MM.1S (cell line): ENCODE measurements at regions not wholly inside any gene's neighbourhood (a gene's known extent, or its start where the extent isn't known, plus 50 kb on each side); places are given as distances from the start of the nearest gene placed in this dataset.

ENCODE experiments used
- DNase-seq: peaks from one replicate; pipeline ENCODE4 v3.0.0-alpha.2; 2015
- H2AFZ ChIP-seq: fragments of 300-600 bp; sonication (generic); 2 replicates; pipeline ENCODE4 v1.6.0; 2016; ENCODE audit warnings: antibody characterized with exemption, low read length
- H3F3A ChIP-seq: fragments of 300-600 bp; sonication (generic); 2 replicates; pipeline ENCODE4 v1.6.1; 2016; ENCODE audit warnings: mild to moderate bottlenecking, antibody characterized with exemption, low read length, moderate library complexity, mixed read lengths; ENCODE audit not compliant: insufficient read depth
- H3K27ac ChIP-seq: fragments of 300-600 bp; sonication (generic); 2 replicates; pipeline ENCODE4 v1.5.1; 2016; ENCODE audit warnings: mild to moderate bottlenecking, low read length
- H3K27me3 ChIP-seq: fragments of 300-600 bp; sonication (generic); replicated peaks from 2 replicates; pipeline ENCODE4 v1.6.0; 2016; ENCODE audit warnings: low read length; ENCODE audit not compliant: insufficient read depth
- H3K36me3 ChIP-seq: fragments of 300-600 bp; sonication (generic); replicated peaks from 2 replicates; pipeline ENCODE4 v1.6.1; 2016; ENCODE audit warnings: mild to moderate bottlenecking, low read length, mixed read lengths; ENCODE audit not compliant: insufficient read depth
- H3K4me1 ChIP-seq: fragments of 300-600 bp; sonication (generic); 2 replicates; pipeline ENCODE4 v1.6.1; 2016; ENCODE audit warnings: low read length, mixed read lengths
- H3K4me2 ChIP-seq: fragments of 300-600 bp; sonication (generic); 2 replicates; pipeline ENCODE4 v1.6.0; 2016; ENCODE audit warnings: low read depth, low read length
- H3K4me3 ChIP-seq: fragments of 300-600 bp; sonication (generic); 2 replicates; pipeline ENCODE4 v1.5.1; 2016; ENCODE audit warnings: low read length, mixed read lengths
- H3K79me2 ChIP-seq: fragments of 300-600 bp; sonication (generic); 2 replicates; pipeline ENCODE4 v1.6.1; 2016; ENCODE audit warnings: mixed run types, low read length, mixed read lengths
- H3K9ac ChIP-seq: fragments of 300-600 bp; sonication (generic); 2 replicates; pipeline ENCODE4 v1.6.1; 2016; ENCODE audit warnings: low read length, mixed read lengths
- H3K9me2 ChIP-seq: fragments of 300-600 bp; sonication (generic); replicated peaks from 2 replicates; pipeline ENCODE4 v1.6.1; 2016; ENCODE audit warnings: mild to moderate bottlenecking, low read length, mixed read lengths; ENCODE audit not compliant: insufficient read depth
- H3K9me3 ChIP-seq: fragments of 300-600 bp; sonication (generic); replicated peaks from 2 replicates; pipeline ENCODE4 v1.6.1; 2016; ENCODE audit warnings: mild to moderate bottlenecking, low read length, mixed read lengths; ENCODE audit not compliant: insufficient read depth
- H4K20me1 ChIP-seq: fragments of 300-600 bp; sonication (generic); 2 replicates; pipeline ENCODE4 v1.6.1; 2016; ENCODE audit warnings: mild to moderate bottlenecking, low read length, moderate library complexity, mixed read lengths; ENCODE audit not compliant: insufficient read depth
- EZH2 ChIP-seq: fragments of 300-600 bp; sonication (generic); optimal IDR thresholded peaks from 2 replicates; pipeline ENCODE3; 2017; ENCODE audit warnings: low read depth, mild to moderate bottlenecking, antibody characterized with exemption, low read length, mixed read lengths
- EZH2phosphoT487 ChIP-seq: fragments of 300-600 bp; sonication (generic); IDR thresholded peaks from 2 replicates; pipeline ENCODE4 v1.6.1; 2018; ENCODE audit warnings: antibody characterized with exemption, low read length
- TF ChIP-seq, protein P1 (sequence below): fragments of 300-600 bp; sonication (generic); IDR thresholded peaks from 2 replicates; pipeline ENCODE4 v1.5.1; 2016; ENCODE audit warnings: antibody characterized with exemption, low read length, mixed read lengths

DNA sequence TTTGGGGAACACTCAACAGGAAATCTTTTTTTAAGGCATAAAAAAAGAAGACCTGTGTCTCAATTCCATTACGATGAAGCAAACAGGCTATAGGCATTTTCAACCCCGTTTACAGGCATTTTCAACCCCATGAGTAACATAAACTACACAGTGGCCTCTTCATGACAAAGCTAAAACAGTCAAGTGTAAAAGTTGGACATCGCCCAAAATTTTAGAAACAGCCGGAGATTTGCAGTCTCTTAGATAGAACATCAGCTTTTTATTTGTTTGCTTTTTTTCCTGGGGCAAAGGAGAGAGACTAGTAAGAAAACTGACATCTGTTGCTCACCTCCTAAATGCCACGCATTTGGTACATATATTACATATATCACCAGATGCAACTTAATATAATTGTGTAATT, 173.7 kb downstream of the CMPK2 start:
- H3K4me3 ChIP-seq = no peak overlapping the region
- H3K9ac ChIP-seq = no peak overlapping the region
- H3K27me3 ChIP-seq = no peaks in the 10 kb centered on the region
- no peaks in the 10 kb centered on the region for H3K9me2 ChIP-seq
- H3K9me3 ChIP-seq = no peaks in the 10 kb centered on the region
- no peaks in the 10 kb centered on the region for H3K4me1 ChIP-seq
- H2AFZ ChIP-seq = no peak overlapping the region
- no peak overlapping the region for H3K27ac ChIP-seq
- no peak overlapping the region for H3K4me2 ChIP-seq
- no peaks in the 10 kb centered on the region for H4K20me1 ChIP-seq
- DNase-seq = no peak
- H3K79me2 ChIP-seq = no peaks in the 10 kb centered on the region
- H3K36me3 ChIP-seq = no peaks in the 10 kb centered on the region
- no peaks in the 10 kb centered on the region for H3F3A ChIP-seq
- TF ChIP-seq, protein P1, sequence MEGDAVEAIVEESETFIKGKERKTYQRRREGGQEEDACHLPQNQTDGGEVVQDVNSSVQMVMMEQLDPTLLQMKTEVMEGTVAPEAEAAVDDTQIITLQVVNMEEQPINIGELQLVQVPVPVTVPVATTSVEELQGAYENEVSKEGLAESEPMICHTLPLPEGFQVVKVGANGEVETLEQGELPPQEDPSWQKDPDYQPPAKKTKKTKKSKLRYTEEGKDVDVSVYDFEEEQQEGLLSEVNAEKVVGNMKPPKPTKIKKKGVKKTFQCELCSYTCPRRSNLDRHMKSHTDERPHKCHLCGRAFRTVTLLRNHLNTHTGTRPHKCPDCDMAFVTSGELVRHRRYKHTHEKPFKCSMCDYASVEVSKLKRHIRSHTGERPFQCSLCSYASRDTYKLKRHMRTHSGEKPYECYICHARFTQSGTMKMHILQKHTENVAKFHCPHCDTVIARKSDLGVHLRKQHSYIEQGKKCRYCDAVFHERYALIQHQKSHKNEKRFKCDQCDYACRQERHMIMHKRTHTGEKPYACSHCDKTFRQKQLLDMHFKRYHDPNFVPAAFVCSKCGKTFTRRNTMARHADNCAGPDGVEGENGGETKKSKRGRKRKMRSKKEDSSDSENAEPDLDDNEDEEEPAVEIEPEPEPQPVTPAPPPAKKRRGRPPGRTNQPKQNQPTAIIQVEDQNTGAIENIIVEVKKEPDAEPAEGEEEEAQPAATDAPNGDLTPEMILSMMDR = no peak
- TF ChIP-seq EZH2phosphoT487 = no peak
- TF ChIP-seq EZH2 = no peak

DNA sequence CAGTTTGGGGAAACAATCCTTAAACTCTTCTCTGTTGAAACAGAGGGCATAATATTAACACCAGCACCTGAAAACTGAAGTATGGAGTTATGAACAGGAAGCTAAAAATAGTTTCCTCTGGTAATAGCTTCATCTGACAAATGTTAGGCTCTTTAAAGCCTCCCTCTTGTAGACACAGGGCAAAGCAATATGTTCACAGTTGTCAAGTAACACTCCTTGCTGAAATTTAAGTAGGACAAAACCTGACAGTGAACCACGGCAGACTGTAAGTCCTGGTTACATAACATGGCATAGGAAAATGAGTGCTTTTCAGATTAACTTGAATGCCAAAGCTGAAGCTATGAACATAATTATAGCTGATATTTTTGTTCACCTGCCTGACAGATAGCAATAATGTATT, 172.9 kb downstream of the CMPK2 start:
- H3K9ac ChIP-seq = no peak overlapping the region

DNA sequence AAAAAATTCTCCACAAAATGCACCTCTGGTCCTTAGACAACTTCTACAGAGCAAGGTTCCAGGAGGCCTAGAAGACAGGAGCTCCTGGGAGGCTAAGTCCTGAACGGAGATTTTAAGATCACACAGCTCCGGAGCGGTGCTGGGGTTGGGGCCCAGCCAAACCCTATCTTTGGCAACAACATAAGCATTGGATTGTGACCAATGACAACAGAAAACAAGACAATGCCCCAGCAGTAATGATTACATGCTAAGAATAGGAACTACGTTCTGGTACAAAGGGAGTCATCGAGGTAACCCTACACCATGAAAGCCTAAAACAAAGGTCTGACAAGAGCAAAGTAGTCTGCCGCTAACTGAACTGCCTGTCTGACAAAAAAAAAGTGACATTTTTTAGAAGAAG, 171.2 kb downstream of the CMPK2 start:
- H3K9me3 ChIP-seq = no peaks in the 10 kb centered on the region
- no peak overlapping the region for H3K4me2 ChIP-seq
- no peaks in the 10 kb centered on the region for H3K27me3 ChIP-seq
- H3F3A ChIP-seq = no peaks in the 10 kb centered on the region
- no peak overlapping the region for H2AFZ ChIP-seq
- no peaks in the 10 kb centered on the region for H3K79me2 ChIP-seq
- no peaks in the 10 kb centered on the region for H3K4me1 ChIP-seq
- H3K4me3 ChIP-seq = no peak overlapping the region
- H3K9ac ChIP-seq = no peak overlapping the region
- DNase-seq = no peak
- TF ChIP-seq EZH2phosphoT487 = no peak
- TF ChIP-seq, protein P1 = no peak
- TF ChIP-seq EZH2 = no peak
- no peaks in the 10 kb centered on the region for H3K9me2 ChIP-seq
- no peak overlapping the region for H3K27ac ChIP-seq
- H3K36me3 ChIP-seq = no peaks in the 10 kb centered on the region
- no peaks in the 10 kb centered on the region for H4K20me1 ChIP-seq

More for the DNA sequence above, 172.9 kb downstream of the CMPK2 start:
- no peaks in the 10 kb centered on the region for H3K4me1 ChIP-seq
- H3F3A ChIP-seq = no peaks in the 10 kb centered on the region
- H3K9me2 ChIP-seq = no peaks in the 10 kb centered on the region
- no peaks in the 10 kb centered on the region for H4K20me1 ChIP-seq
- DNase-seq = no peak
- H3K9me3 ChIP-seq = no peaks in the 10 kb centered on the region
- no peak overlapping the region for H3K4me3 ChIP-seq
- H3K4me2 ChIP-seq = no peak overlapping the region
- H3K36me3 ChIP-seq = no peaks in the 10 kb centered on the region
- TF ChIP-seq, protein P1 = no peak
- no peak for TF ChIP-seq EZH2phosphoT487
- no peak for TF ChIP-seq EZH2
- H3K27me3 ChIP-seq = no peaks in the 10 kb centered on the region
- H3K27ac ChIP-seq = no peak overlapping the region
- no peak overlapping the region for H2AFZ ChIP-seq
- H3K79me2 ChIP-seq = no peaks in the 10 kb centered on the region
